Smooth muscle cell (in vitro differentiated cells): ENCODE measurements at regions not wholly inside any gene's neighbourhood (a gene's known extent, or its start where the extent isn't known, plus 50 kb on each side); places are given as distances from the start of the nearest gene placed in this dataset.

ENCODE experiments used
- DNase-seq: peaks from one replicate; lab custom pipeline; 2025; ENCODE audit not compliant: unreplicated experiment; lab: John Stamatoyannopoulos, UW
- H2AFZ ChIP-seq: fragments of 200-600 bp; sonication (generic); 2 replicates; pipeline ENCODE4 v1.6.0; 2016; ENCODE audit warnings: antibody characterized with exemption, low read depth, mild to moderate bottlenecking
- H3F3A ChIP-seq: fragments of 200-600 bp; sonication (generic); 2 replicates; pipeline ENCODE4 v1.6.0; 2017; ENCODE audit warnings: antibody characterized with exemption, low read depth
- H3K27ac ChIP-seq: fragments of 200-600 bp; sonication (generic); 2 replicates; pipeline ENCODE4 v1.5.1; 2016; ENCODE audit warnings: low read depth, mild to moderate bottlenecking
- H3K27me3 ChIP-seq: fragments of 200-600 bp; sonication (generic); 2 replicates; pipeline ENCODE4 v1.6.1; 2016; ENCODE audit warnings: low read depth, mild to moderate bottlenecking
- H3K36me3 ChIP-seq: fragments of 200-600 bp; sonication (generic); 2 replicates; pipeline ENCODE4 v1.5.1; 2016; ENCODE audit warnings: low read depth
- H3K4me1 ChIP-seq: fragments of 200-600 bp; sonication (generic); 2 replicates; pipeline ENCODE4 v1.5.1; 2016; ENCODE audit warnings: low read depth
- H3K4me2 ChIP-seq: fragments of 200-600 bp; sonication (generic); 2 replicates; pipeline ENCODE4 v1.6.0; 2016; ENCODE audit warnings: mild to moderate bottlenecking
- H3K4me3 ChIP-seq: fragments of 200-600 bp; sonication (generic); 2 replicates; pipeline ENCODE4 v1.5.1; 2016; ENCODE audit warnings: mild to moderate bottlenecking
- H3K79me2 ChIP-seq: fragments of 200-600 bp; sonication (generic); 2 replicates; pipeline ENCODE4 v1.6.0; 2016; ENCODE audit warnings: low read depth, mild to moderate bottlenecking
- H3K9ac ChIP-seq: fragments of 200-600 bp; sonication (generic); 2 replicates; pipeline ENCODE4 v1.6.0; 2016; ENCODE audit warnings: low read depth
- H3K9me3 ChIP-seq: fragments of 200-600 bp; sonication (generic); replicated peaks from 2 replicates; pipeline ENCODE4 v1.5.1; 2016; ENCODE audit warnings: low read depth
- H4K20me1 ChIP-seq: fragments of 200-600 bp; sonication (generic); 2 replicates; pipeline ENCODE4 v1.6.0; 2016; ENCODE audit warnings: low read depth
- CTCF ChIP-seq: fragments of 200-600 bp; sonication (generic); IDR thresholded peaks from 2 replicates; pipeline ENCODE4 v1.5.1; 2017; ENCODE audit warnings: borderline replicate concordance, mild to moderate bottlenecking, antibody characterized with exemption; ENCODE audit not compliant: insufficient read depth, poor library complexity, severe bottlenecking
- WGBS: methylation state at CpG from one replicate; pipeline ENCODE4 v1.1.7; 2016; ENCODE audit warnings: low lambda C conversion rate; 5-methylcytosine and 5-hydroxymethylcytosine counted together

GRCh38 chr3:112736386-112736785 is 95.4 kb upstream of the CCDC80 start:
- Histone ChIP-seq H2AFZ (peak overlapping the region; percentile 57), H3K4me2 (no peak overlapping the region), H3K27me3 (no peaks in the 10 kb centered on the region), H3K36me3 (no peaks in the 10 kb centered on the region), H3K79me2 (no peaks in the 10 kb centered on the region), H3K9me3 (no peaks in the 10 kb centered on the region), H3K4me1 (no peaks in the 10 kb centered on the region), H3K9ac (no peak overlapping the region), H4K20me1 (no peaks in the 10 kb centered on the region), H3F3A (peaks cover 5% of the 10 kb centered on the region), H3K27ac (no peak overlapping the region), H3K4me3 (no peak overlapping the region)
- DNase-seq = no peak
- WGBS = 64% methylated on average over 5 of the region's 5 CpGs
- TF ChIP-seq CTCF = no peak

- WGBS = 79% methylated on average over 3 of the region's 3 CpGs
- no peak for DNase-seq
- H3K27me3 ChIP-seq = no peaks in the 10 kb centered on the region
- H2AFZ ChIP-seq = peak overlapping the region; percentile 57
- no peaks in the 10 kb centered on the region for H3K36me3 ChIP-seq
- no peaks in the 10 kb centered on the region for H3K9me3 ChIP-seq
- H3K4me3 ChIP-seq = no peak overlapping the region
- no peak overlapping the region for H3K9ac ChIP-seq
- H3K27ac ChIP-seq = no peak overlapping the region
- peaks cover 5% of the 10 kb centered on the region for H3F3A ChIP-seq
- no peaks in the 10 kb centered on the region for H4K20me1 ChIP-seq
- no peak overlapping the region for H3K4me2 ChIP-seq
- no peak for TF ChIP-seq CTCF
- H3K4me1 ChIP-seq = no peaks in the 10 kb centered on the region
- H3K79me2 ChIP-seq = no peaks in the 10 kb centered on the region
Observed at GRCh38 chr3:112735926-112736325, 95.0 kb upstream of the CCDC80 start.

- peak; percentile 14 for DNase-seq
- Histone ChIP-seq H3K27me3 (no peaks in the 10 kb centered on the region), H2AFZ (no peak overlapping the region), H3K27ac (no peak overlapping the region), H3K36me3 (no peaks in the 10 kb centered on the region), H3K79me2 (no peaks in the 10 kb centered on the region), H3K4me3 (no peak overlapping the region), H3K4me2 (no peak overlapping the region), H3K4me1 (no peaks in the 10 kb centered on the region), H4K20me1 (no peaks in the 10 kb centered on the region), H3K9me3 (no peaks in the 10 kb centered on the region), H3F3A (peaks cover 5% of the 10 kb centered on the region), H3K9ac (no peak overlapping the region)
- peak; percentile 70 for TF ChIP-seq CTCF
- WGBS = 71% methylated on average over 12 of the region's 12 CpGs
Observed at GRCh38 chr3:112734736-112735350, 93.9 kb upstream of the CCDC80 start.

DNA sequence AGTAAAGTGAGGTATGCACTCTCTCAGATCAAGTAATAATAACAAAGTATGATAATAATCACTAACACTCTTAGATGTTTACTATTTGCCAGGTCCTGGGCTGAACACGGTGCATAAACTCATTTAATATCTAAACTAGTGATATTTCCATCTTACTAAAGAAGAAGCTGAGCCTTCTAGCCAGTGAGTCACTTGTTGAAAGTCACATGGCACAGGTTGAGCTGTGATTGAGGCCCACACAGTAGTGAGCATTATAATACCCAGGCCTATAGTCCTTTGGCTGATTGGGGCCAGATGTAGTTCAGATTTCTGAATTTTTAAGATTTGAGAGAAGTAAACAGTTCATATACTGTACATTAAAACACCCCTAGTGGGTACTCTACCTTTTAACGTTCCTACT is 93.2 kb upstream of the CCDC80 start:
- no peak for TF ChIP-seq CTCF
- H3K9me3 ChIP-seq = no peaks in the 10 kb centered on the region
- no peak overlapping the region for H3K4me2 ChIP-seq
- peaks cover 5% of the 10 kb centered on the region for H3F3A ChIP-seq
- H3K27ac ChIP-seq = no peak overlapping the region
- H2AFZ ChIP-seq = no peak overlapping the region
- 67% methylated on average over 2 of the region's 2 CpGs for WGBS
- DNase-seq = no peak
- H3K79me2 ChIP-seq = no peaks in the 10 kb centered on the region
- no peaks in the 10 kb centered on the region for H3K4me1 ChIP-seq
- H3K4me3 ChIP-seq = no peak overlapping the region
- no peak overlapping the region for H3K9ac ChIP-seq
- H4K20me1 ChIP-seq = no peaks in the 10 kb centered on the region
- H3K36me3 ChIP-seq = no peaks in the 10 kb centered on the region
- no peaks in the 10 kb centered on the region for H3K27me3 ChIP-seq
